Neural progenitor cell (in vitro differentiated cells): ENCODE measurements at regions not wholly inside any gene's neighbourhood (a gene's known extent, or its start where the extent isn't known, plus 50 kb on each side); places are given as distances from the start of the nearest gene placed in this dataset.

Experiments
- DNase-seq: peaks from one replicate; pipeline ENCODE4 v3.0.0-alpha.2; 2016; ENCODE audit warnings: low spot score
- H2AFZ ChIP-seq: fragments of 200-600 bp; sonication (generic); replicated peaks from 2 replicates; pipeline ENCODE4 v1.6.1; 2016; ENCODE audit warnings: antibody characterized with exemption
- H3F3A ChIP-seq: fragments of 200-600 bp; sonication (generic); 2 replicates; pipeline ENCODE4 v1.6.1; 2016; ENCODE audit warnings: antibody characterized with exemption, low read depth
- H3K27ac ChIP-seq: fragments of 200-600 bp; sonication (generic); 2 replicates; pipeline ENCODE4 v1.5.1; 2016; ENCODE audit warnings: mild to moderate bottlenecking
- H3K27me3 ChIP-seq: fragments of 200-600 bp; sonication (generic); 2 replicates; pipeline ENCODE4 v1.6.1; 2016; ENCODE audit warnings: mild to moderate bottlenecking, moderate library complexity
- H3K36me3 ChIP-seq: fragments of 200-600 bp; sonication (generic); 2 replicates; pipeline ENCODE4 v1.5.1; 2016
- H3K4me1 ChIP-seq: fragments of 200-600 bp; sonication (generic); 2 replicates; pipeline ENCODE4 v1.6.1; 2016; ENCODE audit warnings: mixed run types
- H3K4me2 ChIP-seq: fragments of 200-600 bp; sonication (generic); 2 replicates; pipeline ENCODE4 v1.6.1; 2016
- H3K4me3 ChIP-seq: fragments of 200-600 bp; sonication (generic); 2 replicates; pipeline ENCODE4 v1.5.1; 2016
- H3K79me2 ChIP-seq: fragments of 200-600 bp; sonication (generic); 2 replicates; pipeline ENCODE4 v1.6.1; 2016; ENCODE audit warnings: low read depth
- H3K9ac ChIP-seq: fragments of 200-600 bp; sonication (generic); 2 replicates; pipeline ENCODE4 v1.6.1; 2016
- H3K9me3 ChIP-seq: fragments of 200-600 bp; sonication (generic); 2 replicates; pipeline ENCODE4 v1.5.1; 2016; ENCODE audit warnings: low read depth
- H4K20me1 ChIP-seq: fragments of 200-600 bp; sonication (generic); 2 replicates; pipeline ENCODE4 v1.6.1; 2016; ENCODE audit warnings: low read depth
- H3K27ac Mint-ChIP-seq: 3 replicates; pipeline ENCODE4 v1.8.0; 2021; ENCODE audit warnings: mixed read lengths
- H3K27me3 Mint-ChIP-seq: 2 replicates; pipeline ENCODE4 v1.8.0; 2022; ENCODE audit warnings: low read depth, mild to moderate bottlenecking, inconsistent platforms, moderate library complexity, mixed read lengths; ENCODE audit not compliant: insufficient read depth
- H3K36me3 Mint-ChIP-seq: 3 replicates; pipeline ENCODE4 v1.8.0; 2021; ENCODE audit warnings: mixed read lengths
- H3K4me1 Mint-ChIP-seq: 3 replicates; pipeline ENCODE4 v1.8.0; 2021; ENCODE audit warnings: mixed read lengths
- H3K4me3 Mint-ChIP-seq: 3 replicates; pipeline ENCODE4 v1.8.0; 2021; ENCODE audit warnings: mild to moderate bottlenecking, moderate library complexity, mixed read lengths
- H3K9me3 Mint-ChIP-seq: 3 replicates; pipeline ENCODE4 v1.8.0; 2020; ENCODE audit warnings: mixed read lengths
- EZH2 ChIP-seq: fragments of 200-600 bp; sonication (generic); IDR thresholded peaks from 2 replicates; pipeline ENCODE4 v1.6.1; 2017; ENCODE audit warnings: antibody characterized with exemption, mild to moderate bottlenecking, moderate library complexity
- EZH2phosphoT487 ChIP-seq: fragments of 200-600 bp; sonication (generic); IDR thresholded peaks from 2 replicates; pipeline ENCODE4 v1.6.1; 2017; ENCODE audit warnings: antibody characterized with exemption
- TF ChIP-seq, protein P1 (sequence below): fragments of 200-600 bp; sonication (generic); IDR thresholded peaks from 2 replicates; pipeline ENCODE4 v1.5.1; 2017; ENCODE audit warnings: antibody characterized with exemption, mild to moderate bottlenecking

- DNase-seq: no peak
These were observed 125.7 kb upstream of the CLINT1 start for GRCh38 chr5:157984611-157985010.

GRCh38 chr5:157983906-157984551 is 125.1 kb upstream of the CLINT1 start:
- no peaks in the 10 kb centered on the region for H3K4me1 Mint-ChIP-seq
- TF ChIP-seq, protein P1, sequence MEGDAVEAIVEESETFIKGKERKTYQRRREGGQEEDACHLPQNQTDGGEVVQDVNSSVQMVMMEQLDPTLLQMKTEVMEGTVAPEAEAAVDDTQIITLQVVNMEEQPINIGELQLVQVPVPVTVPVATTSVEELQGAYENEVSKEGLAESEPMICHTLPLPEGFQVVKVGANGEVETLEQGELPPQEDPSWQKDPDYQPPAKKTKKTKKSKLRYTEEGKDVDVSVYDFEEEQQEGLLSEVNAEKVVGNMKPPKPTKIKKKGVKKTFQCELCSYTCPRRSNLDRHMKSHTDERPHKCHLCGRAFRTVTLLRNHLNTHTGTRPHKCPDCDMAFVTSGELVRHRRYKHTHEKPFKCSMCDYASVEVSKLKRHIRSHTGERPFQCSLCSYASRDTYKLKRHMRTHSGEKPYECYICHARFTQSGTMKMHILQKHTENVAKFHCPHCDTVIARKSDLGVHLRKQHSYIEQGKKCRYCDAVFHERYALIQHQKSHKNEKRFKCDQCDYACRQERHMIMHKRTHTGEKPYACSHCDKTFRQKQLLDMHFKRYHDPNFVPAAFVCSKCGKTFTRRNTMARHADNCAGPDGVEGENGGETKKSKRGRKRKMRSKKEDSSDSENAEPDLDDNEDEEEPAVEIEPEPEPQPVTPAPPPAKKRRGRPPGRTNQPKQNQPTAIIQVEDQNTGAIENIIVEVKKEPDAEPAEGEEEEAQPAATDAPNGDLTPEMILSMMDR: no peak
- TF ChIP-seq EZH2phosphoT487: no peak
- TF ChIP-seq EZH2: no peak
- no peaks in the 10 kb centered on the region for H3K36me3 ChIP-seq
- no peaks in the 10 kb centered on the region for H3K9me3 ChIP-seq
- H3K27me3 ChIP-seq: no peaks in the 10 kb centered on the region
- no peaks in the 10 kb centered on the region for H3K9me3 Mint-ChIP-seq
- peak overlapping the region; percentile 4 for H3K27ac Mint-ChIP-seq
- H3K9ac ChIP-seq: no peak overlapping the region
- no peak overlapping the region for H3K4me2 ChIP-seq
- no peaks in the 10 kb centered on the region for H4K20me1 ChIP-seq
- no peak overlapping the region for H3K27ac ChIP-seq
- H3K79me2 ChIP-seq: no peaks in the 10 kb centered on the region
- no peak overlapping the region for H3K4me3 ChIP-seq
- no peak overlapping the region for H2AFZ ChIP-seq
- H3K36me3 Mint-ChIP-seq: no peaks in the 10 kb centered on the region
- H3K4me3 Mint-ChIP-seq: no peak overlapping the region
- H3K4me1 ChIP-seq: no peaks in the 10 kb centered on the region
- DNase-seq: no peak
- no peaks in the 10 kb centered on the region for H3F3A ChIP-seq
- peaks cover 12% of the 10 kb centered on the region for H3K27me3 Mint-ChIP-seq

More at GRCh38 chr5:157984611-157985010, 125.7 kb upstream of the CLINT1 start:
- no peaks in the 10 kb centered on the region for H3K36me3 Mint-ChIP-seq
- H3K4me1 ChIP-seq: no peaks in the 10 kb centered on the region
- H3K4me3 ChIP-seq: no peak overlapping the region
- no peaks in the 10 kb centered on the region for H3K9me3 ChIP-seq
- H3K27me3 ChIP-seq: no peaks in the 10 kb centered on the region
- no peak overlapping the region for H3K27ac Mint-ChIP-seq
- TF ChIP-seq EZH2 (no peak), EZH2phosphoT487 (no peak)
- TF ChIP-seq, protein P1: no peak
- H3K79me2 ChIP-seq: no peaks in the 10 kb centered on the region
- H3K4me3 Mint-ChIP-seq: no peak overlapping the region
- no peaks in the 10 kb centered on the region for H3K4me1 Mint-ChIP-seq
- peaks cover 18% of the 10 kb centered on the region for H3K27me3 Mint-ChIP-seq
- H3K9me3 Mint-ChIP-seq: no peaks in the 10 kb centered on the region
- no peak overlapping the region for H2AFZ ChIP-seq
- no peak overlapping the region for H3K4me2 ChIP-seq
- no peaks in the 10 kb centered on the region for H4K20me1 ChIP-seq
- H3K36me3 ChIP-seq: no peaks in the 10 kb centered on the region
- no peak overlapping the region for H3K9ac ChIP-seq
- H3K27ac ChIP-seq: no peak overlapping the region
- H3F3A ChIP-seq: no peaks in the 10 kb centered on the region

DNA sequence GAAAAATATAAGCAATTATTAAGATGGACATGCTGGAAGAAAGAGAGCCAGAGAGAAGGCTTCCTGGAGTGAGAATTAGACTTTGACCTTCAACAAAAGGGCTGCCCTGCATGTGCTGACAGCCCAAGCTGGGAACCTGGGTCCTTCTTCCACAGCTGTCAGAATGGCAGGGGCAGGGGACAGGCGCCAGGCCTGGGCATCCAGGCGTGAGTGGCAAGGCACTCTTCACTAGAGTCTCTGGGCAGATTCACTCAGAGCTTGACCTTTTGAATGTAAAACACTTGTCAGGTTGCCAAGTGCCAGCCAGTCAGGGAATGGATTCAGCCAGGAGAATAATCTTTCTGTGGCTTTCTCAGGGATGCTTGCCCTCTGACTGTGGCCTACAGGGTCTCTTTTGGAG is 119.1 kb upstream of the CLINT1 start:
- Histone ChIP-seq H3K9me3 (no peaks in the 10 kb centered on the region), H3K4me2 (no peak overlapping the region), H3F3A (no peaks in the 10 kb centered on the region), H3K9ac (no peak overlapping the region), H3K36me3 (no peaks in the 10 kb centered on the region), H3K79me2 (no peaks in the 10 kb centered on the region), H3K4me3 (no peak overlapping the region), H4K20me1 (no peaks in the 10 kb centered on the region), H3K4me1 (no peaks in the 10 kb centered on the region), H3K27ac (no peak overlapping the region), H2AFZ (no peak overlapping the region), H3K27me3 (no peaks in the 10 kb centered on the region)
- Mint-ChIP-seq H3K4me3 (no peak overlapping the region), H3K27me3 (peaks cover 4% of the 10 kb centered on the region), H3K36me3 (no peaks in the 10 kb centered on the region), H3K4me1 (peaks cover 6% of the 10 kb centered on the region), H3K9me3 (no peaks in the 10 kb centered on the region), H3K27ac (no peak overlapping the region)
- no peak for DNase-seq
- TF ChIP-seq EZH2phosphoT487: no peak

GRCh38 chr5:157976429-157976828 is 117.5 kb upstream of the CLINT1 start:
- Histone ChIP-seq H4K20me1 (no peaks in the 10 kb centered on the region), H3F3A (peaks cover 9% of the 10 kb centered on the region), H2AFZ (no peak overlapping the region), H3K79me2 (no peaks in the 10 kb centered on the region), H3K9me3 (no peaks in the 10 kb centered on the region), H3K36me3 (no peaks in the 10 kb centered on the region), H3K4me3 (no peak overlapping the region), H3K4me2 (no peak overlapping the region), H3K27me3 (no peaks in the 10 kb centered on the region), H3K9ac (no peak overlapping the region), H3K27ac (no peak overlapping the region), H3K4me1 (peaks cover 7% of the 10 kb centered on the region)
- Mint-ChIP-seq H3K36me3 (no peaks in the 10 kb centered on the region), H3K27me3 (peaks cover 4% of the 10 kb centered on the region), H3K4me3 (no peak overlapping the region), H3K4me1 (peaks cover 14% of the 10 kb centered on the region), H3K9me3 (no peaks in the 10 kb centered on the region), H3K27ac (no peak overlapping the region)
- TF ChIP-seq EZH2: no peak
- TF ChIP-seq, protein P1: no peak
- no peak for TF ChIP-seq EZH2phosphoT487
- no peak for DNase-seq
